ENCODE measurements at regions not wholly inside any gene's neighbourhood (a gene's known extent, or its start where the extent isn't known, plus 50 kb on each side); places are given as distances from the start of the nearest gene placed in this dataset.

GRCh38 chr3:16825617-16826204 lies 59.0 kb upstream of the PLCL2 start:
- no peak for TF ChIP-seq PRPF4 (IDR thresholded peaks at IDR 0.05; ENCODE audit: insufficient read depth, low read depth, low read length, poor library complexity, severe bottlenecking)
- no peak for TF ChIP-seq CTCF (IDR thresholded peaks at IDR 0.05 in 2 of 3, conservative IDR thresholded peaks at IDR 0.05 in 1 of 3; ENCODE audit: insufficient read depth in 2 of 3, low read depth in 1 of 3, low read length in 3 of 3)
- no peak for TF ChIP-seq EZH2 (IDR thresholded peaks at IDR 0.05; ENCODE audit: borderline replicate concordance, low read depth, low read length)
- TF ChIP-seq SMARCA4 (IDR thresholded peaks at IDR 0.05) = no peak

Measured in K562 (cell line).